HepG2 (cell line): ENCODE measurements at regions not wholly inside any gene's neighbourhood (a gene's known extent, or its start where the extent isn't known, plus 50 kb on each side); places are given as distances from the start of the nearest gene placed in this dataset.

ENCODE experiments used
- ATAC-seq: fragments of 200-7000 bp; cut with Tn5 transposase; 3 replicates; pipeline ENCODE4 v1.9.1; 2020; ENCODE audit warnings: mild to moderate bottlenecking, moderate library complexity
- BruUV-seq: library from RNA; stranded (reverse); fragments of 400-500 nt; replicated peaks from 2 replicates; lab custom pipeline; 2021; lab: Mats Ljungman, UMichigan
- CTCF ChIA-PET: fragments of 300-600 bp; formaldehyde crosslinking; extraction: SDS; loops from one replicate; lab custom pipeline; 2021; ENCODE audit warnings: low total read pairs, inconsistent platforms, low intra/inter-chr PET ratio; lab: Yijun Ruan, JAX
- POLR2A ChIA-PET: fragments of 350-600 bp; sonication (Branson Sonifier 250); formaldehyde crosslinking; loops from one replicate; lab custom pipeline; 2020; ENCODE audit warnings: antibody characterized with exemption, inconsistent platforms; lab: Yijun Ruan, JAX
- DNase-seq: peaks from one replicate; pipeline ENCODE4 v3.0.0-alpha.2; 2015; ENCODE audit warnings: low spot score
- FAIRE-seq: peaks from 3 replicates; lab custom pipeline; 2011; peaks lifted over from hg19 to GRCh38; lab: Jason Lieb, UNC
- H2AFZ ChIP-seq: one replicate; pipeline ENCODE4 v1.6.1; 2011; ENCODE audit warnings: low read length, inconsistent platforms
- H3K27ac ChIP-seq: fragments of 300-600 bp; 3 replicates; pipeline ENCODE4 v1.8.0; 2011; ENCODE audit warnings: mixed run types, mild to moderate bottlenecking, mixed read lengths, low read length, inconsistent platforms; ENCODE audit not compliant: insufficient read depth; ENCODE audit errors: extremely low read length
- H3K27me3 ChIP-seq, 2 experiments: fragments of 200-600 bp in 1 of 2; 2 replicates in 1 of 2; 3 replicates in 1 of 2; pipeline versions ENCODE4 v1.6.0 to v1.8.0; 2011; ENCODE audit warnings: low read length in 2 of 2, mild to moderate bottlenecking in 2 of 2, moderate library complexity in 2 of 2, inconsistent platforms in 1 of 2; ENCODE audit not compliant: insufficient read depth in 2 of 2, control insufficient read depth in 1 of 2
- H3K36me3 ChIP-seq, 2 experiments: fragments of 200-600 bp in 1 of 2; replicated peaks in 1 of 2; 2 replicates in 1 of 2; 3 replicates in 1 of 2; pipeline versions ENCODE4 v1.5.1 to v1.8.0; 2011; ENCODE audit warnings: low read length in 2 of 2, inconsistent platforms in 1 of 2; ENCODE audit not compliant: insufficient read depth in 2 of 2, control insufficient read depth in 1 of 2
- H3K4me1 ChIP-seq: 2 replicates; pipeline ENCODE4 v1.5.1; 2012; ENCODE audit warnings: low read length, inconsistent platforms; ENCODE audit not compliant: insufficient read depth
- H3K4me2 ChIP-seq: 2 replicates; pipeline ENCODE4 v1.6.0; 2011; ENCODE audit warnings: low read depth, low read length, inconsistent platforms
- H3K4me3 ChIP-seq, 3 experiments: fragments of 200-600 bp in 1 of 3; sonication (generic), shearing (Covaris generic) in 1 of 3; replicated peaks in 1 of 3; 2 replicates each; pipeline ENCODE4 v1.5.1; 2011 to 2016; ENCODE audit warnings: low read length in 3 of 3, inconsistent platforms in 2 of 3, low read depth in 2 of 3, mild to moderate bottlenecking in 2 of 3, control low read depth in 1 of 3, mixed read lengths in 1 of 3; ENCODE audit not compliant: insufficient read depth in 1 of 3
- H3K79me2 ChIP-seq: one replicate; pipeline ENCODE4 v1.6.1; 2011; ENCODE audit warnings: low read length, inconsistent platforms; ENCODE audit not compliant: insufficient read depth
- H3K9ac ChIP-seq: 2 replicates; pipeline ENCODE4 v1.6.0; 2011; ENCODE audit warnings: mild to moderate bottlenecking, low read depth, low read length, inconsistent platforms; ENCODE audit not compliant: insufficient read depth
- H3K9me3 ChIP-seq: 2 replicates; pipeline ENCODE4 v1.5.1; 2012; ENCODE audit warnings: mild to moderate bottlenecking, low read length
- H4K20me1 ChIP-seq: 2 replicates; pipeline ENCODE4 v1.6.0; 2011; ENCODE audit warnings: inconsistent platforms, mild to moderate bottlenecking, low read length, moderate library complexity; ENCODE audit not compliant: insufficient read depth
- ARID2 ChIP-seq: sonication (generic); formaldehyde crosslinking; IDR thresholded peaks from 2 replicates; pipeline ENCODE4 v1.8.1; 2022; ENCODE audit warnings: mild to moderate bottlenecking, missing genetic modification reagents, borderline replicate concordance
- MEIS1 ChIP-seq: sonication (generic); formaldehyde crosslinking; IDR thresholded peaks from 2 replicates; pipeline ENCODE4 v1.9.0; 2021; ENCODE audit warnings: mild to moderate bottlenecking, missing genetic modification reagents, moderate library complexity, borderline replicate concordance
- WGBS: methylation state at CpG from one replicate; pipeline ENCODE4 v1.1.6; 2017; ENCODE audit warnings: low lambda C conversion rate; 5-methylcytosine and 5-hydroxymethylcytosine counted together
- in situ Hi-C: cut with HindIII; loops from 2 replicates; pipeline ENCODE4 v1.10.0; 2017; ENCODE audit warnings: low pct_unique_long_range_greater_than_20kb; ENCODE audit not compliant: extremely low pct_ligation_motif_present
- intact Hi-C: fragments of 100-400 bp; cut with micrococcal nuclease; formaldehyde crosslinking; loops from one replicate; pipeline ENCODE4 v1.10.0; 2022; ENCODE audit not compliant: unreplicated experiment
- TF ChIP-seq, protein P1 (sequence below): sonication (generic); formaldehyde crosslinking; IDR thresholded peaks from 2 replicates; pipeline ENCODE4 v1.4.0; 2020; ENCODE audit warnings: mild to moderate bottlenecking, missing genetic modification reagents
- TF ChIP-seq, protein P2 (sequence below): sonication (generic); formaldehyde crosslinking; IDR thresholded peaks from 2 replicates; pipeline ENCODE4 v1.5.0; 2020; ENCODE audit warnings: mild to moderate bottlenecking, missing genetic modification reagents, moderate library complexity

DNA sequence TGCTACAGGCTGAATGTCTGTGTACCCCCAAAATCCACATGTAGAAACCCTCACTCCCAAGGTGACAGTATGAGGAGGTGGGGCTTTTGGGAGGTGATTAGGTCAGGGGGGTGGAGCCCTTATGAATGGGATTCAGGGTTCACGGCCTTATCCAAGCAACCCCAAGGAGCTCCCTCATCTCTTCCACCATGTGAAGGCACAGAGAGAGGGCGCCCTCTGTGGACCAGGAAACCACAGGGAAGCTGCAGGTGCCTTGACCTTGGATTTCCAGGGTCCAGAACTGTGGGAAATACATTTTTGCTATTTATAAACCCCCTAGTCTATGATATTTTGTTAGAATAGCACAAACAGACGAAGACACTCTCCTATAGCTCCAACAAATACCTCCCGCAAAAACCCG lies 53.6 kb upstream of the IRX2 start:
- FAIRE-seq = no peak
- CTCF ChIA-PET = no interaction called here
- no peaks in the 10 kb centered on the region; a peak in 1 of 5 replicates for H3K27me3 ChIP-seq

DNA sequence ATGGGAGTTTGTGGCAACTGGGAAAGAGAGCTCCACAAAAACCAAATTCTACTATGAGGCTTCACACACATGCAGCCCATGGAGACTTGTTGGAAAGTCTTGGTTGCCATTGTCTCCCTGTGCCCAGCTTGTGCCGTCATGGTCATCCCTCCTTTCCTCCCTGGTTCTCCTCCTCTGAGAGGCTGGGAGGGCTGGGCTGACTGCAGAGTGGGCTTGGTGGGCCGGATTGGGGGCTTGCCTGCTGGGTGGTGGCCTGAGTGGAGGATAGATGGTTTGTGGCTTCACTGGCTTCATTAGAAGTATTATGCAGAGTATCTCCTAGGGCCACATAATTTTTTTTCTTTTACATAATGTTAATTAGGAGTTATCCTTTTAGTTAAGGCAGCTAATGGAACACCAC lies 52.3 kb upstream of the IRX2 start:
- no peaks in the 10 kb centered on the region for H3K36me3 ChIP-seq
- no peak for TF ChIP-seq ARID2
- TF ChIP-seq, protein P1, sequence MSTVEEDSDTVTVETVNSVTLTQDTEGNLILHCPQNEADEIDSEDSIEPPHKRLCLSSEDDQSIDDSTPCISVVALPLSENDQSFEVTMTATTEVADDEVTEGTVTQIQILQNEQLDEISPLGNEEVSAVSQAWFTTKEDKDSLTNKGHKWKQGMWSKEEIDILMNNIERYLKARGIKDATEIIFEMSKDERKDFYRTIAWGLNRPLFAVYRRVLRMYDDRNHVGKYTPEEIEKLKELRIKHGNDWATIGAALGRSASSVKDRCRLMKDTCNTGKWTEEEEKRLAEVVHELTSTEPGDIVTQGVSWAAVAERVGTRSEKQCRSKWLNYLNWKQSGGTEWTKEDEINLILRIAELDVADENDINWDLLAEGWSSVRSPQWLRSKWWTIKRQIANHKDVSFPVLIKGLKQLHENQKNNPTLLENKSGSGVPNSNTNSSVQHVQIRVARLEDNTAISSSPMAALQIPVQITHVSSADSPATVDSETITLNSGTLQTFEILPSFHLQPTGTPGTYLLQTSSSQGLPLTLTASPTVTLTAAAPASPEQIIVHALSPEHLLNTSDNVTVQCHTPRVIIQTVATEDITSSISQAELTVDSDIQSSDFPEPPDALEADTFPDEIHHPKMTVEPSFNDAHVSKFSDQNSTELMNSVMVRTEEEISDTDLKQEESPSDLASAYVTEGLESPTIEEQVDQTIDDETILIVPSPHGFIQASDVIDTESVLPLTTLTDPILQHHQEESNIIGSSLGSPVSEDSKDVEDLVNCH (CRISPR knock-in tag) = no peak
- TF ChIP-seq, all 625 proteins: peak for 0
- Histone ChIP-seq H4K20me1 (no peaks in the 10 kb centered on the region), H3K4me2 (no peak overlapping the region), H3K4me3 (no peak overlapping the region), H2AFZ (no peak overlapping the region), H3K9ac (no peak overlapping the region), H3K27ac (no peak overlapping the region), H3K9me3 (no peaks in the 10 kb centered on the region), H3K4me1 (no peaks in the 10 kb centered on the region), H3K79me2 (no peaks in the 10 kb centered on the region), H3K27me3 (no peaks in the 10 kb centered on the region; a peak in 1 of 5 replicates)
- intact Hi-C loops (no loop called here), in situ Hi-C loops (no loop called here)
- ChIA-PET CTCF (no interaction called here), POLR2A (no interaction called here)
- DNase-seq (no peak), ATAC-seq (no peak), FAIRE-seq (no peak)
- 0% methylated on average over 1 of the region's 2 CpGs for WGBS
- BruUV-seq = no TSS peak

More for the DNA sequence above, 53.6 kb upstream of the IRX2 start:
- POLR2A ChIA-PET = no interaction called here
- no peak for ATAC-seq
- intact Hi-C loops (no loop called here), in situ Hi-C loops (no loop called here)
- no peak overlapping the region for H2AFZ ChIP-seq
- H3K36me3 ChIP-seq = no peaks in the 10 kb centered on the region
- no peak overlapping the region for H3K4me2 ChIP-seq
- no peaks in the 10 kb centered on the region for H3K9me3 ChIP-seq
- no peak overlapping the region for H3K27ac ChIP-seq
- DNase-seq = no peak
- no peak overlapping the region for H3K9ac ChIP-seq
- no peaks in the 10 kb centered on the region for H3K79me2 ChIP-seq
- BruUV-seq = no TSS peak
- H3K4me3 ChIP-seq = no peak overlapping the region
- H3K4me1 ChIP-seq = no peaks in the 10 kb centered on the region
- 10% methylated on average over 5 of the region's 5 CpGs for WGBS
- TF ChIP-seq MEIS1 (CRISPR knock-in tag) = no peak
- TF ChIP-seq, protein P2, sequence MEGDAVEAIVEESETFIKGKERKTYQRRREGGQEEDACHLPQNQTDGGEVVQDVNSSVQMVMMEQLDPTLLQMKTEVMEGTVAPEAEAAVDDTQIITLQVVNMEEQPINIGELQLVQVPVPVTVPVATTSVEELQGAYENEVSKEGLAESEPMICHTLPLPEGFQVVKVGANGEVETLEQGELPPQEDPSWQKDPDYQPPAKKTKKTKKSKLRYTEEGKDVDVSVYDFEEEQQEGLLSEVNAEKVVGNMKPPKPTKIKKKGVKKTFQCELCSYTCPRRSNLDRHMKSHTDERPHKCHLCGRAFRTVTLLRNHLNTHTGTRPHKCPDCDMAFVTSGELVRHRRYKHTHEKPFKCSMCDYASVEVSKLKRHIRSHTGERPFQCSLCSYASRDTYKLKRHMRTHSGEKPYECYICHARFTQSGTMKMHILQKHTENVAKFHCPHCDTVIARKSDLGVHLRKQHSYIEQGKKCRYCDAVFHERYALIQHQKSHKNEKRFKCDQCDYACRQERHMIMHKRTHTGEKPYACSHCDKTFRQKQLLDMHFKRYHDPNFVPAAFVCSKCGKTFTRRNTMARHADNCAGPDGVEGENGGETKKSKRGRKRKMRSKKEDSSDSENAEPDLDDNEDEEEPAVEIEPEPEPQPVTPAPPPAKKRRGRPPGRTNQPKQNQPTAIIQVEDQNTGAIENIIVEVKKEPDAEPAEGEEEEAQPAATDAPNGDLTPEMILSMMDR (CRISPR knock-in tag) = 0 out of 2 replicates have a peak, but pooled peaks have one; percentile 4
- no peaks in the 10 kb centered on the region for H4K20me1 ChIP-seq
